HepG2 (cell line): ENCODE measurements at regions not wholly inside any gene's neighbourhood (a gene's known extent, or its start where the extent isn't known, plus 50 kb on each side); places are given as distances from the start of the nearest gene placed in this dataset.

Source experiments
- ATM ChIP-seq: fragments of 450-650 bp; IDR thresholded peaks from 2 replicates; pipeline ENCODE4 v1.7.1; 2017; ENCODE audit warnings: mild to moderate bottlenecking, borderline replicate concordance
- DNMT3B ChIP-seq: conservative IDR thresholded peaks from 2 replicates; pipeline ENCODE4 v1.6.1; 2016; ENCODE audit warnings: missing biosample characterization, control low read depth
- EHMT2 ChIP-seq: fragments of 200-600 bp; sonication (generic); IDR thresholded peaks from 2 replicates; pipeline ENCODE4 v1.7.0; 2017; ENCODE audit warnings: antibody characterized with exemption, low read depth, low read length, borderline replicate concordance
- FOXA1 ChIP-seq, 2 experiments: fragments of 450-650 bp in 1 of 2; sonication (generic) in 1 of 2; formaldehyde crosslinking in 1 of 2; IDR thresholded peaks; 2 replicates each; pipeline versions ENCODE4 v1.4.0 to v1.6.1; 2016 to 2020; ENCODE audit warnings: missing genetic modification reagents in 1 of 2
- HCFC1 ChIP-seq: fragments of 150-350 bp; IDR thresholded peaks from 2 replicates; pipeline ENCODE4 v1.6.1; 2014; ENCODE audit warnings: low read depth, low read length
- KDM1A ChIP-seq: IDR thresholded peaks from 2 replicates; pipeline ENCODE4 v1.6.1; 2016; ENCODE audit warnings: missing compliant biosample characterization
- MLLT10 ChIP-seq: sonication (generic); formaldehyde crosslinking; IDR thresholded peaks from 2 replicates; pipeline ENCODE4 v1.4.0; 2020; ENCODE audit warnings: missing genetic modification reagents
- MTF1 ChIP-seq: sonication (generic); formaldehyde crosslinking; IDR thresholded peaks from 2 replicates; pipeline ENCODE4 v1.5.0; 2020; ENCODE audit warnings: missing genetic modification reagents
- NFIC ChIP-seq: IDR thresholded peaks from 2 replicates; pipeline ENCODE4 v1.6.1; 2012; ENCODE audit warnings: mild to moderate bottlenecking, low read length, inconsistent platforms
- POLR2A ChIP-seq, 2 experiments: IDR thresholded peaks; 2 replicates each; pipeline ENCODE4 v1.6.1; 2011; ENCODE audit warnings: low read depth in 2 of 2, low read length in 2 of 2, mild to moderate bottlenecking in 1 of 2, moderate library complexity in 1 of 2; ENCODE audit not compliant: insufficient read depth in 1 of 2
- RBM22 ChIP-seq: fragments of 200-400 bp; formaldehyde crosslinking; optimal IDR thresholded peaks from 2 replicates; pipeline ENCODE3; 2017; ENCODE audit warnings: mild to moderate bottlenecking, low read length, moderate library complexity
- SKI ChIP-seq: fragments of 450-650 bp; IDR thresholded peaks from one replicate; pipeline ENCODE4 v1.6.1; 2018; ENCODE audit warnings: mild to moderate bottlenecking; ENCODE audit not compliant: partially characterized antibody
- SNAI1 ChIP-seq: sonication (generic); formaldehyde crosslinking; IDR thresholded peaks from 2 replicates; pipeline ENCODE4 v1.5.0; 2020; ENCODE audit warnings: mild to moderate bottlenecking, missing genetic modification reagents, borderline replicate concordance
- SNAPC5 ChIP-seq: sonication (generic); formaldehyde crosslinking; IDR thresholded peaks from 2 replicates; pipeline ENCODE4 v1.8.1; 2023; ENCODE audit warnings: mild to moderate bottlenecking, missing genetic modification reagents, borderline replicate concordance
- SOX5 ChIP-seq: IDR thresholded peaks from 2 replicates; pipeline ENCODE4 v1.6.1; 2016; ENCODE audit warnings: borderline replicate concordance
- SOX6 ChIP-seq, 2 experiments: fragments of 450-650 bp in 1 of 2; sonication (generic) in 1 of 2; formaldehyde crosslinking in 1 of 2; IDR thresholded peaks; 2 replicates each; pipeline versions ENCODE4 v1.4.0 to v1.6.1; 2017 to 2020; ENCODE audit warnings: antibody characterized with exemption in 1 of 2, mild to moderate bottlenecking in 1 of 2, missing genetic modification reagents in 1 of 2
- SRSF9 ChIP-seq: fragments of 200-400 bp; formaldehyde crosslinking; IDR thresholded peaks from 2 replicates; pipeline ENCODE4 v1.6.1; 2018; ENCODE audit warnings: borderline replicate concordance, mild to moderate bottlenecking, low read depth, low read length; ENCODE audit not compliant: insufficient read depth, poor library complexity, severe bottlenecking
- TRIM24 ChIP-seq: sonication (generic); formaldehyde crosslinking; IDR thresholded peaks from 2 replicates; pipeline ENCODE4 v1.8.0; 2022; ENCODE audit warnings: mild to moderate bottlenecking, missing genetic modification reagents
- ZFP37 ChIP-seq: sonication (generic); formaldehyde crosslinking; IDR thresholded peaks from 2 replicates; pipeline ENCODE4 v1.4.0; 2020; ENCODE audit warnings: missing genetic modification reagents, borderline replicate concordance
- ZFP41 ChIP-seq: sonication (generic); formaldehyde crosslinking; IDR thresholded peaks from 2 replicates; pipeline ENCODE4 v1.4.0; 2020; ENCODE audit warnings: mild to moderate bottlenecking, missing genetic modification reagents, borderline replicate concordance
- ZKSCAN5 ChIP-seq: sonication (generic); formaldehyde crosslinking; IDR thresholded peaks from 2 replicates; pipeline ENCODE4 v1.5.1; 2020; ENCODE audit warnings: mild to moderate bottlenecking, missing genetic modification reagents
- ZMYM3 ChIP-seq: sonication (generic); formaldehyde crosslinking; IDR thresholded peaks from 2 replicates; pipeline ENCODE4 v1.5.1; 2020; ENCODE audit warnings: mild to moderate bottlenecking, missing genetic modification reagents
- ZNF333 ChIP-seq: sonication (generic); formaldehyde crosslinking; IDR thresholded peaks from 2 replicates; pipeline ENCODE4 v1.4.0; 2020; ENCODE audit warnings: mild to moderate bottlenecking, missing genetic modification reagents, borderline replicate concordance
- ZNF354B ChIP-seq: sonication (generic); formaldehyde crosslinking; IDR thresholded peaks from 2 replicates; pipeline ENCODE4 v1.8.0; 2022; ENCODE audit warnings: mild to moderate bottlenecking, missing genetic modification reagents
- ZNF543 ChIP-seq: sonication (generic); formaldehyde crosslinking; IDR thresholded peaks from 2 replicates; pipeline ENCODE4 v1.4.0; 2020; ENCODE audit warnings: mild to moderate bottlenecking, missing genetic modification reagents
- ZNF704 ChIP-seq: sonication (generic); formaldehyde crosslinking; IDR thresholded peaks from 2 replicates; pipeline ENCODE4 v1.8.1; 2023; ENCODE audit warnings: mild to moderate bottlenecking, inconsistent platforms, moderate library complexity, missing genetic modification reagents, borderline replicate concordance
- ZNF83 ChIP-seq: sonication (generic); formaldehyde crosslinking; IDR thresholded peaks from 2 replicates; pipeline ENCODE4 v1.4.0; 2020; ENCODE audit warnings: missing genetic modification reagents, mild to moderate bottlenecking, borderline replicate concordance
- ZNF841 ChIP-seq: sonication (generic); formaldehyde crosslinking; IDR thresholded peaks from 2 replicates; pipeline ENCODE4 v1.8.1; 2023; ENCODE audit warnings: missing genetic modification reagents, borderline replicate concordance
- TF ChIP-seq, protein P1 (sequence below): sonication (generic); formaldehyde crosslinking; IDR thresholded peaks from 2 replicates; pipeline ENCODE4 v1.4.0; 2020; ENCODE audit warnings: mild to moderate bottlenecking, missing genetic modification reagents

DNA sequence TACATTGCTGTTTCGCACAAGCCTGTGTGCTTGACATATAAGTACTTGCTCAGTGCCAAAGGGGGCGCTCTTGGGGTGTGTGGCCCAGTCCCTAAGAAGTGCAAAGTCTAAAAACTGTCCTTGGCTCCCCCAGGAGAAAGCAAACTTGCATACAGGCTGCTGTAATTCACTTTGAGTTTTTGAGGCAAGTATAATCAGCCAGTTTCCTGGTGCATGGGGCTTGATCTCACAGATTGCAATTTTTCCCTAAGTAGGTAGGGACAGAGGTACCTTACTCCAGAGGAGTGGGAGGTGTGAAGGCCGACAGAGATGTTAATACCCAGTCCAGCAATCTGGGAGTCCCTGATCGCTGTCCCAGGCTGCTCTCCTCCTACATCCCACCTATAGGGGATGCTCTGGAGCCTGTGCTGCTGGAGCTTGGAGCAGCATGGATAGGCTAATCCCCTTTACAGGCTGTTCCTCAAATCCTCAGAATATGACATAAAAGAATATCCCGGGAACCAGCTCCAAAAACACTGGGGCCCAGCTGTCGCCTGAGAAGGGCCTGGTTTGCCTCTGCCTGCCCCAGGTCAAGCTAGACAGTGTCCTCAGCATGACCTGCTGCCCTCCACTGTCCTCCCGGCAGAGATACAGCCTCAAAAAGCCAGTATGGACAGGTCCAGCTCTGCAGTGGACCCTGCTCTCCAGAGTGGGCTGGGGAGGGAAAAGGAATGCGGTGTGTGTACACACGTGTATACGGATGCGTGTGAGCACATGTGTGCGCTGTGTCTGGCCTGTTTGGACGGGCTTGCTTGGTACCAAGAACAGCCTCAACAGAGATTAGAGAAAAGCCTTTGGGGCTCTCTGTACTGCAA, 136.5 kb upstream of the HAAO start (continued):
- TF ChIP-seq ZNF841 (CRISPR knock-in tag), result no peak
- TF ChIP-seq SRSF9, result no peak
- peak; percentile 70; the same call in 1 of the 2 replicates for TF ChIP-seq SNAI1 (CRISPR knock-in tag)
- TF ChIP-seq MTF1 (CRISPR knock-in tag), result no peak
- no peak for TF ChIP-seq FOXA1 (IDR thresholded peaks at IDR 0.05)
- TF ChIP-seq FOXA1 (CRISPR knock-in tag; IDR thresholded peaks at IDR 0.05), result peak; percentile 93
- TF ChIP-seq ZFP37 (CRISPR knock-in tag), result no peak
- TF ChIP-seq KDM1A (CRISPR knock-in tag), result peak; percentile 47; the same call in 1 of the 2 replicates
- no peak for TF ChIP-seq DNMT3B (CRISPR knock-in tag)
- TF ChIP-seq MLLT10 (CRISPR knock-in tag), result no peak
- TF ChIP-seq ZFP41 (CRISPR knock-in tag), result no peak; the same call in 1 of the 2 replicates
- TF ChIP-seq ZNF83 (CRISPR knock-in tag), result peak; percentile 61; the same call in 1 of the 2 replicates
- no peak for TF ChIP-seq TRIM24 (CRISPR knock-in tag)
- no peak for TF ChIP-seq POLR2A (IDR thresholded peaks at IDR 0.05; ENCODE audit: insufficient read depth in 1 of 2, low read depth in 2 of 2, low read length in 2 of 2)
- 0 out of 2 replicates have a peak, but pooled peaks have one; percentile 67 for TF ChIP-seq SNAPC5 (CRISPR knock-in tag)
- TF ChIP-seq, protein P1, sequence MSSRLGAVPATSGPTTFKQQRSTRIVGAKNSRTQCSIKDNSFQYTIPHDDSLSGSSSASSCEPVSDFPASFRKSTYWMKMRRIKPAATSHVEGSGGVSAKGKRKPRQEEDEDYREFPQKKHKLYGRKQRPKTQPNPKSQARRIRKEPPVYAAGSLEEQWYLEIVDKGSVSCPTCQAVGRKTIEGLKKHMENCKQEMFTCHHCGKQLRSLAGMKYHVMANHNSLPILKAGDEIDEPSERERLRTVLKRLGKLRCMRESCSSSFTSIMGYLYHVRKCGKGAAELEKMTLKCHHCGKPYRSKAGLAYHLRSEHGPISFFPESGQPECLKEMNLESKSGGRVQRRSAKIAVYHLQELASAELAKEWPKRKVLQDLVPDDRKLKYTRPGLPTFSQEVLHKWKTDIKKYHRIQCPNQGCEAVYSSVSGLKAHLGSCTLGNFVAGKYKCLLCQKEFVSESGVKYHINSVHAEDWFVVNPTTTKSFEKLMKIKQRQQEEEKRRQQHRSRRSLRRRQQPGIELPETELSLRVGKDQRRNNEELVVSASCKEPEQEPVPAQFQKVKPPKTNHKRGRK (CRISPR knock-in tag), result no peak
- no peak for TF ChIP-seq HCFC1
- TF ChIP-seq RBM22, result peak; percentile 42
- no peak for TF ChIP-seq ZNF704 (CRISPR knock-in tag)
- TF ChIP-seq ZKSCAN5 (CRISPR knock-in tag), result 0 out of 2 replicates have a peak, but pooled peaks have one; percentile 36
- peak; percentile 48 for TF ChIP-seq SKI
- peak; percentile 73; the same call in 1 of the 2 replicates for TF ChIP-seq EHMT2
- peak; percentile 54; the same call in 1 of the 2 replicates for TF ChIP-seq SOX5 (CRISPR knock-in tag)
- peak; percentile 85; the same call in 1 of the 2 replicates for TF ChIP-seq ZNF354B (CRISPR knock-in tag)
- no peak for TF ChIP-seq ATM
- no peak for TF ChIP-seq ZNF543
- TF ChIP-seq SOX6 (IDR thresholded peaks at IDR 0.05), result no peak
- peak; percentile 74 for TF ChIP-seq SOX6 (CRISPR knock-in tag; IDR thresholded peaks at IDR 0.05)
- peak; percentile 91 for TF ChIP-seq ZMYM3 (CRISPR knock-in tag)
- TF ChIP-seq ZNF333 (CRISPR knock-in tag), result no peak
- no peak for TF ChIP-seq NFIC
